ENCODE measurements at regions not wholly inside any gene's neighbourhood (a gene's known extent, or its start where the extent isn't known, plus 50 kb on each side); places are given as distances from the start of the nearest gene placed in this dataset.

DNA sequence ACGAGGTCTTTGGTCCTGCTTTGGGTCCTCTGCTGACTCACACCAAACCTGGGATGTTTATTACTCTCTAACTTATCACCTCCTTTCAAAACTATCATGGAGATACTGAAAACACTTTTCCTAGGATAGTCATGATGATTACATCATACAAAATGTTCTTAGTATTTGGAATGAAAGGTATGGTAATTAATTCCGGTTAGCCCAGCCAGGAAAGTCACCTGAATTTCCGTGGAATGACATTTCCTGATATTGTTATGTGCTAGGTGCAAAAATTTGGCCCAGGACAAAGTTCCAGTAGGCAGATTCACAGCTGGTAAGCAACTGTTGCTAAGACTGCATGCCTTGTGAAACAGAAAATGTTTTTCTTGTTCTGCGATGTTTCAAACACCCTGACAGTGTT, 203.4 kb downstream of the ZNF648 start:
- Histone ChIP-seq H3K36me3 (ENCODE audit: control insufficient read depth, insufficient read depth, low read length) (no peaks in the 10 kb centered on the region), H3K27me3 (replicated peaks; ENCODE audit: control insufficient read depth, insufficient read depth, low read length) (no peaks in the 10 kb centered on the region), H3K4me3 (replicated peaks; ENCODE audit: low read depth, low read length) (no peak overlapping the region)
- TF ChIP-seq, protein P1, sequence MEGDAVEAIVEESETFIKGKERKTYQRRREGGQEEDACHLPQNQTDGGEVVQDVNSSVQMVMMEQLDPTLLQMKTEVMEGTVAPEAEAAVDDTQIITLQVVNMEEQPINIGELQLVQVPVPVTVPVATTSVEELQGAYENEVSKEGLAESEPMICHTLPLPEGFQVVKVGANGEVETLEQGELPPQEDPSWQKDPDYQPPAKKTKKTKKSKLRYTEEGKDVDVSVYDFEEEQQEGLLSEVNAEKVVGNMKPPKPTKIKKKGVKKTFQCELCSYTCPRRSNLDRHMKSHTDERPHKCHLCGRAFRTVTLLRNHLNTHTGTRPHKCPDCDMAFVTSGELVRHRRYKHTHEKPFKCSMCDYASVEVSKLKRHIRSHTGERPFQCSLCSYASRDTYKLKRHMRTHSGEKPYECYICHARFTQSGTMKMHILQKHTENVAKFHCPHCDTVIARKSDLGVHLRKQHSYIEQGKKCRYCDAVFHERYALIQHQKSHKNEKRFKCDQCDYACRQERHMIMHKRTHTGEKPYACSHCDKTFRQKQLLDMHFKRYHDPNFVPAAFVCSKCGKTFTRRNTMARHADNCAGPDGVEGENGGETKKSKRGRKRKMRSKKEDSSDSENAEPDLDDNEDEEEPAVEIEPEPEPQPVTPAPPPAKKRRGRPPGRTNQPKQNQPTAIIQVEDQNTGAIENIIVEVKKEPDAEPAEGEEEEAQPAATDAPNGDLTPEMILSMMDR (IDR thresholded peaks at IDR 0.05; ENCODE audit: insufficient read depth, low read length, poor library complexity, severe bottlenecking): no peak
- DNase-seq (ENCODE audit: extremely low read depth, insufficient read length): no peak

Data from GM06990 (cell line).